BLaER1 treated with 17β-estradiol and CSF1 and Interleukin-3, amounts not matched to agents 10 nM and 100 nM (cell line): ENCODE measurements at regions not wholly inside any gene's neighbourhood (a gene's known extent, or its start where the extent isn't known, plus 50 kb on each side); places are given as distances from the start of the nearest gene placed in this dataset.
"Not testable (repeated sequence)": the region's sequence is repeated elsewhere in the genome, so short reads cannot be mapped to it uniquely, and the experiment has no call there.

Experiments used
- H3K27ac ChIP-seq, 11 experiments: shearing (Covaris generic); formaldehyde crosslinking; 2 replicates each; pipeline ENCODE4 v1.8.1; 2022
- H3K27me3 ChIP-seq, 11 experiments: shearing (Covaris generic); formaldehyde crosslinking; 2 replicates each; pipeline ENCODE4 v1.8.1; 2022
- H3K36me3 ChIP-seq, 11 experiments: shearing (Covaris generic); formaldehyde crosslinking; 2 replicates each; pipeline ENCODE4 v1.8.1; 2022
- H3K4me1 ChIP-seq, 10 experiments: shearing (Covaris generic); formaldehyde crosslinking; 2 replicates each; pipeline ENCODE4 v1.8.1; 2022
- H3K4me2 ChIP-seq, 11 experiments: shearing (Covaris generic); formaldehyde crosslinking; 2 replicates each; pipeline ENCODE4 v1.8.1; 2022
- H3K4me3 ChIP-seq, 10 experiments: shearing (Covaris generic); formaldehyde crosslinking; 2 replicates each; pipeline ENCODE4 v1.8.1; 2022
- H3K9ac ChIP-seq, 11 experiments: shearing (Covaris generic); formaldehyde crosslinking; 2 replicates each; pipeline ENCODE4 v1.8.1; 2022
- H3K9me3 ChIP-seq, 11 experiments: shearing (Covaris generic); formaldehyde crosslinking; replicated peaks in 1 of 11; 2 replicates each; pipeline ENCODE4 v1.8.1; 2022
- H4K20me1 ChIP-seq, 11 experiments: shearing (Covaris generic); formaldehyde crosslinking; 2 replicates each; pipeline ENCODE4 v1.8.1; 2022
- Cebpa-rat ChIP-seq, 11 experiments: shearing (Covaris generic); IDR thresholded peaks; 2 replicates each; pipeline ENCODE4 v1.8.1; 2022

DNA sequence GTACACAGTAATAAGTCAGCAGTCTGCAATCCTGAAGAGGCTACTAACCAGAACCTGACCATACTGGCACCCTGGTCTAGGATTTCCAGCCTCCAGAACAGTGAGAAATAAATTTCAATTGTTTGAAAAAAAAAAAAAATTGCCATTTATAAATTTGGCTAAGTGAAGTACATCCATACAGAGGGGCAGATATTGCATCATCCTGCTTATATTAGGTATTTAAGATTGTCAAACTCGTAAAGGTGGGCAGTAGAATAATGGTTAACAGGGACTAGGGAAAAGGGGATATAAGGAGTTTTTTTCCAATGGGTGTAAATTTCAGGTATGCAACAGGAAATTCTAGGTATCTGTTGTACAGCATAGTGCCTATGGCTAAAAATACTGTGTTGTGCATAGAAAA is 1250.9 kb downstream of the BRINP3 start:
- Histone ChIP-seq H3K4me1 (no peaks in the 10 kb centered on the region), H3K4me2 (no peak overlapping the region), H4K20me1 (no peaks in the 10 kb centered on the region), H3K27me3 (no peaks in the 10 kb centered on the region), H3K9me3 (peaks cover 0 to 14% (median 10%) of the 10 kb centered on the region in 11 experiments; a peak in 16 of 22 replicates), H3K27ac (no peak overlapping the region), H3K4me3 (no peak overlapping the region), H3K9ac (no peak overlapping the region), H3K36me3 (no peaks in the 10 kb centered on the region)
- TF ChIP-seq Cebpa-rat (IDR thresholded peaks at IDR 0.05): 0 out of 22 replicates have a peak, but pooled peaks of 1 of the 11 experiments have one; percentile 22

DNA sequence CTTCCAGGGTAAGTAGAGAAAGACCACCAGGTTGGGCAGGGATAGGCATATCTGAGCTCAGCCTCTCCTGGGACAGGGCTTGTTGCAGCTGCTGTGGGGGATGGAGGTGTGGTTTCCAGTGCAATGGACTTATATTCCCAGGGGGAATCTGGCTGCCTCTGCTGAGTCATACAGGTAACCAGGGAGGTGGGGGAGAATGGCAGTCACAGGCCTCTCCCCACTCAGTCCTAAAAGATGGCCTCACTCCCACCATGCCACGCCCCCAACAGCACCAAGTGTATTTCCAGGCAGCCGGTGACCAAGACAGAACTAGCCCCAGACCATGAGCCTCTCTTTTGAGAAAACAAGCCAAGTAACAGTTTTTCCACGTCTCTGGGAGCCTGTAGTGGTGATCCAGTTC is 1240.7 kb downstream of the BRINP3 start:
- H3K9me3 ChIP-seq: no peaks in the 10 kb centered on the region
- H4K20me1 ChIP-seq: no peaks in the 10 kb centered on the region
- H3K4me2 ChIP-seq: no peak overlapping the region
- H3K27ac ChIP-seq: no peak overlapping the region
- no peak for TF ChIP-seq Cebpa-rat (IDR thresholded peaks at IDR 0.05)
- no peaks in the 10 kb centered on the region for H3K4me1 ChIP-seq
- no peaks in the 10 kb centered on the region for H3K27me3 ChIP-seq
- H3K36me3 ChIP-seq: no peaks in the 10 kb centered on the region
- no peak overlapping the region for H3K4me3 ChIP-seq
- H3K9ac ChIP-seq: no peak overlapping the region

DNA sequence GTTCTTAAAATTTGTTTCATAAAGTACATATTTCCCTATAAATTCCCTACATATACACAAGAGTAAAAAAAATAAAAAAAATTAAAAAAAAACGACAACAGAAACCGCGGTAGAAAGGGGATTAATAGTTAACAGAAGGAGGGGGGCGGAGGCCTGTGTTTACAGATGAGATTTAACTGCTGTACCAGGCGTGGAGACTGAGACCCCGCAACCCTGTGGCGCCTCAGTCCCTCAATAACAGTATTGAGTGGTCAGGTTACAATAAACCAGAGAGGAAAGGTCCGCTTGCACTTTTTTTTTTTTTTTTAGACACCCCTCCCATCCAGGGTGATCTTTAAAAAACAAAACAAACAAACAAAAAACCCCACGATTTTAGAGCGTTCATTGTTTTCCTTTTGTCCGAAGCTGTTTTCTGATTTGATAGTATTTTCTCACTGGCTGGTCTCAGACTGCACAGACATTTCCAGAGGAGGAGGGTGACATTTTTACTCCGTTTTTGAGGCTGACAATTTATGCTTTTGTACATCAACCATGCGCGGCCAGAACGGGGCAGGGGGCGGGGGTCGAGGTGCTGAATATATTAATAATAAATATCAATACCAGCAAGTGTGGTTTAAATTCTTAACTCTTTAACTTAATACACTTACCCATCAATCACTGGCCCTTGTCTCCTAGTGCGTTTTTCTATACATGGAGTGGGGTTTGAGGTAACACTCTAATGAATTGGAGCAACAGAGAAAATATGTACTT is 1223.9 kb downstream of the BRINP3 start:
- no peak overlapping the region for H3K4me2 ChIP-seq
- H3K9me3 ChIP-seq: peaks cover 0 to 13% (median 0%) of the 10 kb centered on the region in 11 experiments; a peak in 7 of 22 replicates
- no peak for TF ChIP-seq Cebpa-rat (IDR thresholded peaks at IDR 0.05)
- H3K4me1 ChIP-seq: no peaks in the 10 kb centered on the region
- H3K36me3 ChIP-seq: no peaks in the 10 kb centered on the region
- no peaks in the 10 kb centered on the region for H3K27me3 ChIP-seq
- H4K20me1 ChIP-seq: no peaks in the 10 kb centered on the region
- no peak overlapping the region for H3K4me3 ChIP-seq
- no peak overlapping the region for H3K9ac ChIP-seq
- H3K27ac ChIP-seq: no peak overlapping the region

DNA sequence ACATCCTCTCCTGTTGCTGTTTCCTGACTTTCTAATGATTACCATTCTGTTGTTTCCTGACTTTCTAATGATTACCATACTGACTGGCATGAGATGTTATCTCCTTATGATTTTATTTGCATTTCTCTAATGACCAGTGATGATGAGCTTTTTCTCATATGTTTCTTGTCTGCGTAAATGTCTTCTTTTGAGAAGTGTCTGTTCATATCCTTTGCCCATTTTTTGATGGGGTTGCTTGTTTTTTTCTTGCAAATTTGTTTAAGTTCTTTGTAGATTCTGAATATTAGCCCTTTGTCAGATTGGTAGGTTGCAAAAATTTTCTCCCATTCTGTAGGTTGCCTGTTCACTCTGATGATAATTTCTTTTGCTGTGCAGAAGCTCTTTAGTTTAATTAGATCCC is 1216.5 kb downstream of the BRINP3 start:
- not testable (repeated sequence) for H3K27ac ChIP-seq, H3K27me3 ChIP-seq, H3K4me3 ChIP-seq, H3K9ac ChIP-seq, H3K36me3 ChIP-seq, H3K4me2 ChIP-seq, H3K4me1 ChIP-seq, H4K20me1 ChIP-seq
- H3K9me3 ChIP-seq: peaks cover 11 to 22% (median 16%) of the 10 kb centered on the region in 11 experiments; a peak in 15 of 22 replicates

DNA sequence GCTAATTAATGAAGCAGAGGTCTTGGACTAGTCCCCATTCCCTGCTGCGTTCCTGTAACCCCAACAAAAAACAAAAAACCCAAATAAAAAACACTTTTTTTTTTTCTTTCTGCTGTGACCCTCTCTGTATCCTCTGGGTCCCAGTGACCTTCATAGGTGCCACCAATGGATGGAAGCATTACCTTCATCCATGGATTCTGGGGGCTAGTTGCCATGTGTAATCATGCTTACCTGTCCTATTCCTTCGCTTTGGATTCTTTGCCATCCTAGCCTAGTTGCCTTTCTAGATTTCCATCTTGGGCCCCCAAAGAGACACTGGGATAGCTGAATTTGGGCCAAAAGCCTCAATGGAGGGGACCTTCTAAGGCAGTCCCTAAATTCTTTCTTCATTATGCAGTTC is 1208.7 kb downstream of the BRINP3 start:
- Histone ChIP-seq H3K36me3 (no peaks in the 10 kb centered on the region), H3K27me3 (no peaks in the 10 kb centered on the region), H3K4me1 (peaks cover 0 to 2% (median 0%) of the 10 kb centered on the region in 10 experiments; a peak in 1 of 20 replicates), H3K4me3 (no peak overlapping the region), H3K9ac (no peak overlapping the region), H3K27ac (no peak overlapping the region), H3K9me3 (peaks cover 37 to 61% (median 44%) of the 10 kb centered on the region in 11 experiments), H3K4me2 (no peak overlapping the region), H4K20me1 (no peaks in the 10 kb centered on the region)
- TF ChIP-seq Cebpa-rat (IDR thresholded peaks at IDR 0.05): no peak

DNA sequence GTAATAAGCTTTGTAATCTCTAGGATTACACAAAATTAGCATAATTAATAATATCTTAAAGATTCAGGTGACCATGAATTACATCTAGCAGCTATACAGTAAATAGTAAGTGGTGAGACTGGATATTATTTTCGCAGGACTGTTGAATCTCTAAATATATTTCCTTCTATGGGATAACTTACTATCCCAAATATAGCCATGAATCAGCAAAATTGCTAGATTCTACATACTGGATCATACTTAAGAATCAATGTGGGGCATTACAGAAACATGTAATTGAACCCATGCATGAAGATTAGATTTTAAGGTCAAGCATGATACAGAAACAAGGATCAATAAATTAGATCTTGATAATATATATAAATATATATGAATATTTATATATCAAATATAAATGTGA is 1203.4 kb downstream of the BRINP3 start:
- no peak overlapping the region for H3K4me2 ChIP-seq
- no peak overlapping the region for H3K27ac ChIP-seq
- no peak for TF ChIP-seq Cebpa-rat (IDR thresholded peaks at IDR 0.05)
- no peak overlapping the region for H3K9ac ChIP-seq
- no peak overlapping the region for H3K4me3 ChIP-seq
- H3K27me3 ChIP-seq: no peaks in the 10 kb centered on the region
- H4K20me1 ChIP-seq: no peaks in the 10 kb centered on the region
- peaks cover 0 to 2% (median 0%) of the 10 kb centered on the region in 10 experiments; a peak in 1 of 20 replicates for H3K4me1 ChIP-seq
- H3K36me3 ChIP-seq: no peaks in the 10 kb centered on the region
- H3K9me3 ChIP-seq: peaks cover 14 to 22% (median 18%) of the 10 kb centered on the region in 11 experiments

DNA sequence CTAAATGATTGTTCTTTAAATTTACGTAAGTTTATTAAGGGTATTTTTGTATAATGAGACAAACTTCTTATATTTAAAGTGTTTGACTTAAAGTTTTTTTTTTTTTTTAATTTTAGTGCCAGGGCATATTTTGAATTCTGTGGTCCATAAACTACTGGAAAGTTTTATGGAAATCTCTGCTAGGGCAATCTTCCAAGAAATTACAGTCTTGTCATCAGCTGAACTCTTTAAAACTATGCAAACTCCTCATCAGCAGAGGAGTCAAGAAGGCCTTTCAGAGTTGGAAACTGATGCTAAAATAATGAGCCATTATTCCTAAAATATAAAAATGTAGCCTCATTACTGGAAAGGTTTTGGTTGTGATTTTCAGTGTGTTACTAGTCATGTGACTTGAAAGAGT is 1201.9 kb downstream of the BRINP3 start:
- no peaks in the 10 kb centered on the region for H4K20me1 ChIP-seq
- no peak overlapping the region for H3K27ac ChIP-seq
- no peaks in the 10 kb centered on the region for H3K36me3 ChIP-seq
- H3K4me2 ChIP-seq: no peak overlapping the region
- no peak for TF ChIP-seq Cebpa-rat (IDR thresholded peaks at IDR 0.05)
- H3K4me1 ChIP-seq: peaks cover 0 to 2% (median 0%) of the 10 kb centered on the region in 10 experiments; a peak in 1 of 20 replicates
- no peak overlapping the region for H3K9ac ChIP-seq
- H3K27me3 ChIP-seq: no peaks in the 10 kb centered on the region
- peaks cover 0 to 7% (median 3%) of the 10 kb centered on the region in 11 experiments; a peak in 8 of 22 replicates for H3K9me3 ChIP-seq
- no peak overlapping the region for H3K4me3 ChIP-seq

DNA sequence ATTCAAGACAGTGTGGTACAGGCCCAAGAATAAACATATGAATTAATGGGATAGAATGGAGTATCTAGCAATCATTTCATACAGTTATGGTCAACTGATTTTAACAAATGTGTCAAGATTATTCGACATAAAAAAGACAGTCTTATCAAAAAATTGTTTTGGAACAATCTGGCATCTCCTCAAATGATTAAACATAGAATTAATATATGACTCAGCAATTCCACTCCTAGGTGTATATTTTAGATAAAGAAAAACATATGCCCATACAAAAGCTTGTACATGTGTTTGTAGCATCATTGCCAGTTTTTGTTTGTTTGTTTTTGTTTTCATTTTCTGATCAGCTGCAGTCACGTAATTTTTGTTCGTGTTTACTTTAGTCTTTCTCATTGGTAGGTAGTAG is 1188.3 kb downstream of the BRINP3 start:
- no peaks in the 10 kb centered on the region for H3K9me3 ChIP-seq
- H3K27ac ChIP-seq: no peak overlapping the region
- H3K4me1 ChIP-seq: no peaks in the 10 kb centered on the region
- H3K9ac ChIP-seq: no peak overlapping the region
- TF ChIP-seq Cebpa-rat (IDR thresholded peaks at IDR 0.05): no peak
- H3K4me3 ChIP-seq: no peak overlapping the region
- no peak overlapping the region for H3K4me2 ChIP-seq
- H3K27me3 ChIP-seq: no peaks in the 10 kb centered on the region
- H4K20me1 ChIP-seq: no peaks in the 10 kb centered on the region
- no peaks in the 10 kb centered on the region for H3K36me3 ChIP-seq

DNA sequence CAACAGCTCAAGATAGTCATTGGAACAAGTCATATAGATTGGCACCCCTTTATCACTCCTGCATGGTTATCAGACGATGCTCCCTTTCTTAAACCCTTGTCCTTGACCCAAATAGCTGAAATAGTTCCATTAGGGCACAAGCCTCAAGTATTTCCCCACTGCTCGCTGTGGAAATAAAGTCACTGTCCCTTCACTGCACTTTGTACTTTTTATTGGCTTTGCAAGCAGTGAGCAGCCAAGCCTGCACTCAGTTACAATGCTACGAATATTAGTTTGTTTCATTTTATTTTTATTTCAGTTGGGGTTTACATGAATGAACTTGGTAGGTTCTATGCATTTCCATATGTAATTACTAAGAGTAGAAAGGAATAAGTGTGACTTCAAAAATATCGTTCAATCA is 1176.4 kb downstream of the BRINP3 start:
- Histone ChIP-seq H3K9me3 (no peaks in the 10 kb centered on the region), H3K27me3 (no peaks in the 10 kb centered on the region), H3K36me3 (no peaks in the 10 kb centered on the region), H3K9ac (no peak overlapping the region), H3K4me1 (no peaks in the 10 kb centered on the region), H4K20me1 (no peaks in the 10 kb centered on the region), H3K27ac (no peak overlapping the region), H3K4me3 (no peak overlapping the region), H3K4me2 (no peak overlapping the region)
- no peak for TF ChIP-seq Cebpa-rat (IDR thresholded peaks at IDR 0.05)

DNA sequence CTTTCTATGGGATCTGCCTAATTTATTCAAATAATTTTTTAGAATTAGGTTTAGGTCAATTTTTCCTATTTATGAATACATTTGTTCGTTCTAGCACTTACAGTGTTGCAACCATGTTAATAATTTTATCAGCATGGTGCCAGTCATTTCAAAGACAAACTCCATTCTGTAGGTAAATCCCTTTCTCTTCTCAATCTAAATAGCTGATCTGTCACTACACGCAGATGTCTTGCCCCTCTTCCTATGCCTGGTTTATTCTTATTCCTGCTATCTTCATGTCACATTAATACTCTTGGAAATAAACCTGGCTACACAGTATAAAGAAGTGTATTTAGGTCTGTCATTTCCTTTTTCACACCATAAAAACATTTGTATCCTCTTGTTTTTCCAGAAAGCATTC is 1172.4 kb downstream of the BRINP3 start:
- H4K20me1 ChIP-seq: no peaks in the 10 kb centered on the region
- no peaks in the 10 kb centered on the region for H3K36me3 ChIP-seq
- H3K27ac ChIP-seq: no peak overlapping the region
- no peaks in the 10 kb centered on the region for H3K4me1 ChIP-seq
- H3K9ac ChIP-seq: no peak overlapping the region
- no peak overlapping the region for H3K4me3 ChIP-seq
- no peaks in the 10 kb centered on the region for H3K27me3 ChIP-seq
- H3K4me2 ChIP-seq: no peak overlapping the region
- TF ChIP-seq Cebpa-rat (IDR thresholded peaks at IDR 0.05): no peak
- no peaks in the 10 kb centered on the region for H3K9me3 ChIP-seq
